ENCODE measurements at regions not wholly inside any gene's neighbourhood (a gene's known extent, or its start where the extent isn't known, plus 50 kb on each side); places are given as distances from the start of the nearest gene placed in this dataset.
"Not testable (repeated sequence)": the region's sequence is repeated elsewhere in the genome, so short reads cannot be mapped to it uniquely, and the experiment has no call there.

DNA sequence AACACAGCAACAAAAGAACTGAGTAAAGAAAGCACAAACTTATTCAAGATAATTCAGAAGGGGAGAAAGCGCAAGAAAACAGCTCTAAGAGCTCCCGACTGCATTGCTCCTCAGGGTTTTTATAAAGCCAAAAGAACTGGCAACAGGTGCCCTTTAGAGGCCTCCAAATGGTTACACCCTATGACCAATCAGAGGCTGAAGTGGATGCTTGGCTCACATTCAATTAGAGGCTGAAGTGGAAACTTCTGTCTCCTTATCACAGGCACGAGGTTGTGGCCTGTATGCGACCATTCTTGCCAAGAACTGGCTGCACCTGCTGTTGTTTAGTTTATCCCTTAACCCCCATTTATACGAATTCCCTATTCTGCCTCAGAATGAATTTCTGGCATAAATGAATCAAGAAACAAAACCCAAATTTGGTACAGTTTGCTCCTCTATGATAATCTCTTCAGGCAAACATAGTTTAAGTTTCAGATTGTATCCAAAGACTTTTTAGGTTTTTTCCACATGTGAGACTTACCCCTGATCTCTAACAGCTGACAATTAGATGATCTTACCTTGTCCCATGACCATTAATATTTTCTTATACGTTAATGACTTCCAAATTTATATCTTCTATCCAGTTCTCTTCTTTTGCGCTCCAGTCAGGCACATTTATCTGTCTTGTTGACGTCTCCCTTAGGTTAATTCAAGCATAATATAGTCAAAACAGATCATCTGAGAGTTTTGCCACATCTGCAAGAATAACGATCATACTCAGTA is 504.8 kb downstream of the NXPH1 start:
- DNase-seq, result no peak

DNA sequence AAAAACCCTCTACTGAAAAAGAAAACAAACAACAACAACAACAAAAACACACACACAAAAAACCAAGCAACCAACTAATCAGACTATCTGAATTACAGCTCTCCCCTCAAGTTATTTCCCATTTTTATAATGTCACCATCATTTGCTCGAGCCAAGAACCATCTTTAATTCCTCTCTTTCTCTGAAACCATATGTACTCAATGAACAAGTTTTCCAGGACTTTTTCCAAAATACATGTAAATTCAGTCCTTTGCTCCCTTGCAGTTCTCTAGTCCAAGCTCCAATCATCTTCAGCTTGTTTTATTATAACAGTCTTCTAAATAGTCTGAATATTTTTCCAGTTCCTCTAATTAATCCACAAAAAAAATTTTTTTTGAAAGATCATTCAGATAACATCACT is 506.0 kb downstream of the NXPH1 start:
- no peak for DNase-seq

DNA sequence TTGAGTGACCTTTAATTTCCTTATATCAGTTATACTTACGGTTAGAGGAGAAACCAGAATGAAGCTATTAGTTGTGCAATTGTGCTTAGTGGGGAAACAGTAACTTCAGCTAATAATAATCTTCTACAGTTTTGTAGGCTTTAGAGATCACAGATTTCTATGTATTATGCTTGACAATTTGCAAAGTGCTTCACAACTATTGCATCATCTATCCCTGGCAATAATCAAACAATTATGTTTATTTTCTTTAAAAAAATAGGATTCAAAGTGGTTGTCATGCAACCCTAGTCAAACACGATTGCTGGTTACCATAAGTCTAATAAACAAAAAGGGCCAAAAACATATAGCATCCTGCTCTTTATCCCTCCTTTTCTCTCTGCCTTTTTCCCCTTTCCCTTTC is 530.3 kb downstream of the NXPH1 start:
- DNase-seq, result no peak

DNA sequence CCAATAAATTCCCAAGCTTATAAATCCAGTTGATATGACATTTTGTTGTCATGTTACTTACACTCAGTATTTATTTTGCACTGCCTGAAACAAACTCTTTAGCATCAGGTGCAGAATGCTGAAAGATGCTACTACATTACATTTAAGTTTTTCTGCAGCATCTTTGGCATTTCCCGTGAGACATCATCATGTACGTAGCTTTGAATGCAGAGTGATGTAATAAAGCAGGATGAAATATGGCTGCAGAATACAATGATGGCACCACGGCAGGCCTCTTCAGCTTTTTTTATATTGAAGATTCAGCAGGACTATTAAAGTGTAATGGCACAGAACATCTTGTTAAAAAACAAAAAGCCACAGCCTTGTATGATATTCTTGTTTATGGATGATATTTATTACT is 531.8 kb downstream of the NXPH1 start:
- DNase-seq, result no peak

DNA sequence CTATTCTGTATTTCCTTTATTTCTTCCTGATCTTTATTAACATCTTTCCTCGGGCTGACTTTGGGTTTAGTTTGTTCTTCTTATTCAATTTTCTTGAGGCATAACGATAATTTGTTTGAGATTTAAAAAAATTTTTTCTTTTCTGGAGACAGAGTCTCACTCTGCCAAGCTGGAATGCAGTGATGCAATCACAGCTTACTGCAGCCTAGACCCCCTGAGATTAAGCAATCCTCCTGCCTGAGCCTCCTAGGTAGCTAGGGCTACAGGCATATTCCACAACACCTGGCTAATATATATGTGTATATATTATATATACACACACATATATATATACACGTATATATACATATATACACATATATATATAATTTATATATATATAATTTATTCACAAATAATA is 540.2 kb downstream of the NXPH1 start:
- no peak for DNase-seq

DNA sequence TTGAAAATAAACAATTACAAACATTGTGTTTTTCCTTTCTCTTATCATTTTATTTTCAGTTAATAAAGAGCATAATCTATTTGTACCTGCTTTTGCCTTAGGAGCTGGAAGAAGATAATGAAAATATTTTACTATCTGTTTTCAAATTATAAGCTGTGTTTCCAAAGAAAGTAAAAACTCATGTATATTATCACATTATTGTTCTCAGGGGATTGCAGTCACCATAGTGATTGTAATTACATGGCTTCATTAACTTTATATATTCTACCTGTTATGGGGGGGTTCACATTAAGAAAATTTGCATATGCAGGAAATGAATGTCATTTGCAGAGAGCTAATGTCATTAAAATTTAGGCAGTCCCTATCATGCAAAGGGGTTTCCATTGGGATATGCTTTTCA is 542.3 kb downstream of the NXPH1 start:
- DNase-seq, result no peak

DNA sequence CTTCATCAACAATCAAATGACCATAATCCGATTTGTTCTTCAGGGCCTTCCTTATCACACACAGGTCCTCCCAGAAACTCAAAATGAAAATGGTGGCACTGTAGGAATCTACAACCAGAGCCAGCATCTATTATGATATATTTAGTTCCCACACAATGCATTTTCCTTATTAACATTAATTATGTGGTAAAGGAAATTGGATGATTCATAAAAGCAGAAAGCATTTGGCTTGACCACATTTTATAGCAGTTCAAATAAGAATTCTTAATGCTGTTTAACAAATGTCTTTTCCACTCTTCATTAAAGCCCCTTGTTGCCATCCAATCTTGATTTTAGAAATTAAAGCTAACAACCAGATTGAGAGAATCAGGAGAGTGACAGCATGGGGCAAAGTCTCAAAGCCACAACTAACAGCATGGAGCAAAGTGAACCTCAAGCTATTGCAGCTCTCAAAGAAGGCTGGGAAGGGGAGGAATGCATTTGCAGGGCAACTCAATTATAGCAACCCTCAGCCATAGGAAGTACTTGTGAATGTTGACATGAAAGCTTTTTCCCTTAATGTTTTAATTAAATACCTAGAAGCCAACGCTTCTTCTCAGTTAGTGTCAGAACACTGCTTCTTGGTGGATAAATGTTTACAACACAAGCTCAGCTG is 549.1 kb downstream of the NXPH1 start:
- no peak for DNase-seq

DNA sequence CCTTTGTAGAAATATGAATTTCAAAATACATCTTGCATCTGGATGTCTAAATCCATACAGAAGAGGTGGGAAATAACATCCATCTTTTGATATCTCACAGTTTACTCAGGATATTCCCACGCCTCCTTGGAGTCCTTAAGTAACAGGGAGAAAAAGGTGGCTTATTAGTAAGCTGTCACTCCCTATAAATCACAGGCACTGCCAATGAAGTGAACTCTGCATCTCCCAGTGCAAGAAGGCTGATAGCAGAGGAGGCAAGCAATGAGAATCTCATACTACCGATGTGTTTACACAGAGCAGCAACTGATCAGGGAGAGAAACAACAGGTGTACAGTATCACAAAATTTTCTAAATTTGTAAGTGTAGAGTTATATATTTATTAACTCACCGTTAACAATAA is 551.8 kb downstream of the NXPH1 start:
- no peak for DNase-seq

DNA sequence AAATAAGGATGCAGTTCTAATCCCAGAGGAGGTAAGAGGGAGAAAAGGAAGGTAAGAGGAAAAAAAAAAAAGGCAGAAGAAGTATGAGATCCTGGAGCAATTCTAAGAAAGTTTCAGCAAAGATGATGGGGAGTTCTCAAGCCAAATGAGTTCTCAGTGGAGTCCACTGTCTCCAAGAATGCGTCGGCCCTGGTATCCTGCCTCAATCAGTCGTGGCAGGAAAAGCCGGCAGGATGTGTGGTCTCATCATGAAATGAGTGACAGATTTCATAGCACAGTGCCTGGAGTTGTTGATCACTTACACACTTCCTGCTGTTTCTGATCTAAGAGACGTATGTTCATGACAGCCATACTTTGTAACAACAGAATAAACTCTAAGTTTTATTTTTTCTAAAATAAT is 554.9 kb downstream of the NXPH1 start:
- DNase-seq, result no peak

DNA sequence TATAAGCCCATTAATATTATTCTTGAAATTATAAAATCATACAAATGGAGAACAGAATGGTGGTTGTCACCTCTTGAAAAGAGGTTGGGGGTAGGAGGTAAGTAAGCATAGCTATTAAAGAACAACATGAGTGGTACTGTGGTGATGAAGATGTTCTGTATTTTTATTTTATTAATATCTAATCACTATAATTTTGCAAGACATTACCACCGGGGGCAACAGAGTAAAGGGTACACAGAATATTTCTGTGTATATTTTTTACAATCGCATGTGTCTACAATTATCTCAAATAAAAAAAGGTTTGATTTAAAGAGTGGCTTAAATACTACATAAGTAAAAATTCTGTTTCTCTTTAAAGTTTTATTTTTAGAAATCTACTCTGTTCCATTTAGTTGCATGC is 557.8 kb downstream of the NXPH1 start:
- no peak for DNase-seq

DNA sequence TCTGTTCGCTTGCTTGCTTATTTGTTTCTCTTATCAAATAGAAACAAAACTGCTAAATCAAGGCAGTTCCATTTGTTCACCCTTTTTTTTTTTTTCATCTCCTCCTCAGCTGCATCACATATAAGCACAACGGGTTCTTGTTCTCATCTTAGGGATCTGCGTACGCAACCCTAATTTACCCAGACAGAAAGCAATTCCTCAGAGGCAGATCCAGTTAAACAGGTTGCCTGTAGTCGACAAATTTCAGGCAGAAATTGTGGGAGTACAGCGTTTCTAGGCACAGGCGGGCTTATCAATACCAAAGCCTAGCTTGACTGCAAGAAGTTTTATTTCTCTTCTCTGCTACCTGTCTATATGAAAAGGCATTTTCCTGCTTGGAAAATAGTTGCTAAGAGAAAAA is 565.4 kb downstream of the NXPH1 start:
- DNase-seq, result no peak

DNA sequence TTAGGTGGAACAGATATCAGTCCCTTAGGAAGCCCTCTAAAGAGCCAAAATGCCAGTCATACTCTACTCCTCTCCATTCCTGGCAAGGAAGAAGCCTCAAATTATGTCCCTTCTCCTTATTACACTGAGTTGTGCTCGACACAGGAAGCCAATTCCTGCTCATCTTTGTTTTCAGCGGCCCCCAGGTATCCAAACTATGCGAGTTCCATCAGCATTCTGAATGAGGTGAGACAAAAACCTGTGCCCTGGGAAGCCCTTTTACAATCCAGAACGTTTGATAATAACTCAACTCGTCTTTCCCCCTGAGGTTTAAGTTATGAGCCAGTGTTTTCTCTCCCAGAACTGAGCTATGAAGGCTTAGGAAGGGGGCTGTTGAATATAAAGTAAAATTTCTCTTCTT is 580.5 kb downstream of the NXPH1 start:
- no peak for DNase-seq

DNA sequence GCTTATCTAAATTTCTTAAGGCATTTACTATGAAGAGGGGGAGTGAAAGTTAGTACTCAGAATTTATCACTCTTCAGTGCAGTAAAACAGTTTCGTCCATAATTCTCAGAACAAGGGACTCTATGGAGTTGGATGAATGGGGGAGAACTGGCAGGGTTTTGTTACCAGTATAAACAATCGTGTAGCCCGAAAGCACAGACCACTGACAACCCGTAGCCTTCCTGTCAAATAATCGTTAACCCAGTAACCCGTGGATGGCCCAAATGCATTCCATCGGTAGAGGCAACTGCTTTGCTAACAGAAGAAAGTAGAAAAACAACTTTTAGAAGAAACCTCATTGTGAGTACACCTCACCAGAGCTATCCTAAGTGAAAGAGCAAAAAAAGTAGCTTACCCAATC is 583.9 kb downstream of the NXPH1 start:
- no peak for DNase-seq

DNA sequence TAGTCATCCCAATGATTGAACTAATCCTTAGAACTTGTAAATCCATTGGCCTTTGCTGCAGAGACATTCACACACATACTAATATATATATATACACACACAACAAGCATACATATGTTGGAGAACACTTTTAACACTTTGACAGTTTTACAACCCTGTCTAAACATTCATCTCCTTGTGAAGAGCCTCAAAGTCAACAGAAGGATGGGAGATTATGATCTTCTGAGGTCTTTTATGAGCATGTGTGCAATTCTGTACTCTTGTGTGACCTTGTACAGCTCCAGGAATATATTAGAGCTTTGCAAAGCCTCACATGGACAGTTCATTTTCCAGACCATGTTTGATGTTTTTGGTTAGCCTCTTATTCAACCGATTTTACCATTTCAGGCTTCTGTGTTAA is 589.0 kb downstream of the NXPH1 start:
- DNase-seq, result no peak

DNA sequence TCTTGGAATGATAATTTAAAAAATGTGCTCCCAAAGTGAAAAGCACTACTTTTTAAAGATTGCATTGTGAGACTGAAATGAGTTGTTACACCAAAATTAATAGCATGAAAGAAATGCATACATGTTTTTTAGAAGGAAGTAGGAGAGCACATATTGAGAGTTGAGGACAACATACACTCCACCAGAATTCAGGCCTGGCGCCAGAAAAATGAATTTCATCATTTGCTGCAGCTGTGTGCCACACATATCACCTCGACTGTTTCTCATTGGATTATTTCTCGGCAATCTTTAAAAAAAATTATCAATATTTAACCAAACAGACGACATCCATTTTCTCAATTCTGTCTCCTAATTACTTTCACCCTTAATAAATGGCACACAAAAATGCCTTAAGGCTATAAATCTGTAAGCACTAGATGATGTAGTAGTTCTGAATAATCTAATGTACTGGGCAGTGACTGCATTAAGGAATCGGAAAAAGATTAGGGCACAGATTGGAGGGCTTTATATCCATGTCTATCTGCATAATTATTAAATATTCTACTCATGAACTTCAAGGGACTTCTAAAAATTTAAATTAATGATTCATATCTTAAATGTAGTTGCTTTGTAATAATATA is 590.4 kb downstream of the NXPH1 start:
- DNase-seq, result no peak

DNA sequence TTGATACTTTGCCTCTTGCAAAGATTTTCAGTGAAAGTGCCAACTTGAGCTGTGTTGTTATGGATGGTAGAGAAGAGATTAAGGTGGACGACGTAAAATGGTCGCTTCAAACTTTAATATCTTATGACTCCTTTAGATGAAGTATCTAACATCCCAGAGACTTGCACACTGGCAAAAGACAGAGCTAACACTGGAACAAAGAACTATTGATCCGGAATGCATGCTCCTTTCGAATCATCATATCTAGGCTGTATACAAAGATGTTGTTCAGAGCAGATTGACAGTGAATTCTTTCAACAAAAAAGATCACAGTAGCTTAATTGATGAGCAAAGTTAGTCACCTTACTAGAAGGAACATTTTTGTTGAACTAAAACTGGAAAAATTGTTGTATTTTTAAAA is 592.7 kb downstream of the NXPH1 start:
- DNase-seq, result no peak

DNA sequence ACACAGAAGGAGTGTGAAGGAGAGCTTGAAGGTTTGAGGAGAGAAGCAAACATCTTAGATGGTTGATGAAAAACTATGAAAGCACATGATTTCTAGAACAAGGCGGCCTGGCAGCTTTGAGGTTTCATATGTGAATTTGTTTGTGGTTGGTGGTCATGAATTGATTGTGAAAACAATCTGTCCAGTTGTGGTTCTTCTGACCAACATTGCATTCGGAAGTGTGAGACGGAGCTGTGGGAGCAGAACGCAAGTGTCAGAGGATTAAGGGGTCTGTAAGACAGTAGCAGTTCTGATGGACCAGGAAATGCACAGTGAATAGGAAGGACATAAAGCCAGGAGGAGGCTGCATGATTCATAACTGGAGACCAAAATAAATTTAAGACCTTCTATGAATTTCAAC is 594.6 kb downstream of the NXPH1 start:
- no peak for DNase-seq

DNA sequence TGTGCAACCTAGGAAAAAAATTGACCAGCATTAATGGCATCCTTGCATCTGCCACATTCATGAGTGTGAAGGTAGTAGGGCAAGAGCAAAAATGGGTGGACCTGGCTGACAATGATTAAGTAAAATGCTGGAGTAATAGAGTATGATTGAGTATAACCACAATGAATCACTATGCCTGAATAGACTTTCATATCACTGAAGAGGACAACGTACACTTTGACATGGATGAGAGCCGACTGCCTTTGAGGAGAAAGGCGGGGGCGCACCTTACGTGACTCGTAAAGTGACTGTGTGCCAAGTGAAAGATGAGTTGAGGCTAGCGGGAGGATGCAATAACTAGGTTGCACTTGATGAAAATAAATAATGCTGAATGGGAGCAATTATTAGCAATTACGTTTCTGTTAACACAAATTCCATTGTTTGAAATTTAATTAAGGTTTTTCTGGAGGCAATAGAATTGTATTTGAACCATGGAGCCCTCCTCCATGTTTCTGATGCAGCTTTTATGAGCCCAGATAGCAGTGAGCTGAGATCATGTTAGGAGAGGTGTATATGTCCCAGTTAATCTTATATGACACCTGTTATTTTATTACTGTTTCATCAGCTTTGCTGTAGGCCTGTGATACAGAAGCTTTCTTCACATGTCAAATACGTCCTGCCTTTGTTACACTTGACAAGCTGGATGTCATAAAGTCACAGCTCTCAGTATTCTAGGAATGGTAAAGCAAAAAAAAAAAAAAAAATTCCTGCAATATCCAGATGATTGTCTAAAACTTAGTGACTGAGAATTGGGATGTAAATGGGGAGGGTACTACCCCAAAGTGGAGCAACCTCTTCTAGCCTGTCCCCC is 596.5 kb downstream of the NXPH1 start:
- no peak for DNase-seq

DNA sequence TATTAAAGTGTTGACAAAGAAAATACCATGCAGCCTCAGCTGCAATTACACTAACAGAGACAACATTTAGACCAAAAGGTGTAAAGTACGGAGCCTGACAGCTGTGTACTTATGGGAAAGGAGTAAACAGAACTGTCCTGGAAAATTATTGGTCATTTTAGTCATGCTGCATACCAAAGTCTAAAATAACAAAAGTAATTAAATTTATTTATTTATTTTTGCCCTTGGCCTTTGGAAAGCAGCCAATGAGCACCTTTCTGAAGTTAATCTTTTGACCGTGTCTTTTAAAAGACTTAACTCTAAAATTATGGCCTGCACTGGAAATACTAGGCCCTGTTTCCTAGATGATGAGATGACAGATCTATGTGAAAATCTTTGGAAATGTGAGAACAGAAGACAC is 597.6 kb downstream of the NXPH1 start:
- no peak for DNase-seq

DNA sequence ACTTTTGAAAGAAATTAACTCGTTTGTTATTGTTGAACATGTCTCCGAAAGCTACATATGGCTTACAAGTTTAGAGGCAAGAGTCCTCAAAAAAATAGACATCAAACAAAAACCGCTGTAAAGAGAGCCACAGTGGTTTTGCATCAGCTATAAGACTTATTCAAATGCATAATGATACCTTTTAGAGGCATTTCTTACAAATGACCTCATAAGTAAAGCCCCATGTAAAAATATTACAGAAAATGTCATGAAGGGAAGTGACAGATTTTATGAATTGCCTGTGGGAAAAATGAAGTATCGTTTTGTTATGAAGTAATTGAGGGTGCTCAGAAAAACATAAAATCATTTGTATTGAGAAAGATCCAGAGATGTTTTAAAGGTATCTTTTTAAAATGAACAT is 598.0 kb downstream of the NXPH1 start:
- no peak for DNase-seq

DNA sequence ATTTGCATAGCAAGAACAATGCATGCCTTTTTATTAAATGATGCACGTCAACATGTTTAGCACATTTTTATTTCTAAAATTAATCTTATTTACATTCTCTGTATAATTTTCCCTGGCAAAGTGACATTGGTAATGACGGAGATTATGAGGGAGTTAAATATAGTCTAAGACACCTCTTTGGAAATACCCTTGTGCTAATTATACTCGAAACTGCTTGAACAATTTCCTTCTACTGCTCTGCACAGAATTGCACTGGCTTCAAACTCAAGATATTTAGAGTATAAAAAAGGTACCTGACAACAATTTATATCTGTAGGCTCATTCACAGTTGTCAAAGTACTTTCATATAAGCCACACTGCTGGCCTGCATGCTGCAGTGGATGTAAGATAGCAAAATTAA is 602.7 kb downstream of the NXPH1 start:
- DNase-seq, result no peak

DNA sequence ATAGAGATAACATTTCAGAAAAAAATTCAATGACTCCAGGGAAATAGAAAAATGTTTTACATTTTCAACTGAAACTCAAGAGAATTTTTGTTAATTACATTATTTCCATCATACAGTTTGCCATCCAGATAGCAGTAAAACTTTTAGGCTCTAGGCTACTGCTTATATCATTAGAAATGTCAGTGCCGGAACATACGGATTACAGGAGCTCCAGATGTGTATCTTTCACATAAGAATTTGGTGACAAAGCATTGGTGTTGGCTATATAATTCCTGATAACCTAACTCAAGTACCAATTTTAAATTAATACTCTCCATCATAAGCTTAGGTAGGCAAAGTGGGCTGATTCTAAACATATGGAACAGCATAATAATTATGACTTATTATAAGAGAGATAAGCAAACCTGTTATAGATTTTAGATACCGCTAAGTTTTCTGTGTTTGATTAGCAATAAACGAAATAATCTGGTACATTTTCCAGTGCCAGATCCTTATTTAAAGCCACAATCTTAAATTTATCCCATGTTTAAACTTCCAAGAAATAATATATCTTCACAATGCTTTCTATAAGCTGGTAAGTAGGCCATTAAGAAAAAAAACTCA is 637.9 kb downstream of the NXPH1 start:
- no peak for DNase-seq

DNA sequence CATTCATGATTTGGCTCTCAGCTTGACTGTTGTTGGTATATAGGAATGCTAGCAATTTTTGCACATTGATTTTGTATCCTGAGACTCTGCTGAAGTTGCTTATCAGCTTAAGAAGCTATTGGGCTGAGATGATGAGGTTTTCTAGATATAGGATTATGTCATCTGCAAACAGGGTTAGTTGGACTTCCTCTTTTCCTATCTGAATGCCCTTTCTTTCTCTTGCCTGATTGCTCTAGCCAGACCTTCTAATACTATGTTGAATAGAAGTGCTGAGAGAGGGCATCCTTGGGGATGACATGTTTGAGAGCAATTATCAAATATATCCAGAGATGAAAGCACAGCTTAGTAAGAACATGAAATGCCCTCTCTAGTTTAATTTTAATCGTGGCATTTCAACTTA is 642.4 kb downstream of the NXPH1 start:
- not testable (repeated sequence) for DNase-seq
